Fibroblast of mammary gland (primary cell): ENCODE measurements at regions not wholly inside any gene's neighbourhood (a gene's known extent, or its start where the extent isn't known, plus 50 kb on each side); places are given as distances from the start of the nearest gene placed in this dataset.
A peak's percentile ranks its signal among the peaks of the same experiment; 100 is the strongest.

Source experiments
- DNase-seq: peaks from one replicate; pipeline ENCODE4 v3.0.0-alpha.2; 2010; ENCODE audit warnings: low read depth
- H3K4me3 ChIP-seq: 2 replicates; pipeline ENCODE4 v1.5.1; 2011; ENCODE audit warnings: low read depth, mild to moderate bottlenecking, low read length, moderate library complexity; ENCODE audit not compliant: control insufficient read depth
- CTCF ChIP-seq: conservative IDR thresholded peaks from 2 replicates; pipeline ENCODE4 v1.5.1; 2011; ENCODE audit warnings: low read depth, low read length, inconsistent platforms; ENCODE audit not compliant: control insufficient read depth, insufficient read depth

GRCh38 chr7:16978358-16979244, 96.8 kb upstream of the AGR3 start:
- H3K4me3 ChIP-seq = no peak overlapping the region
- TF ChIP-seq CTCF = no peak
- DNase-seq = peak; percentile 89

- no peak for DNase-seq
- no peak overlapping the region for H3K4me3 ChIP-seq
- TF ChIP-seq CTCF = no peak
These were observed 98.8 kb upstream of the AGR3 start for GRCh38 chr7:16980539-16980938.

- peak; percentile 71 for DNase-seq
- no peak overlapping the region for H3K4me3 ChIP-seq
- TF ChIP-seq CTCF = peak; percentile 99
These were observed 101.0 kb upstream of the AGR3 start for GRCh38 chr7:16982640-16983350.

DNA sequence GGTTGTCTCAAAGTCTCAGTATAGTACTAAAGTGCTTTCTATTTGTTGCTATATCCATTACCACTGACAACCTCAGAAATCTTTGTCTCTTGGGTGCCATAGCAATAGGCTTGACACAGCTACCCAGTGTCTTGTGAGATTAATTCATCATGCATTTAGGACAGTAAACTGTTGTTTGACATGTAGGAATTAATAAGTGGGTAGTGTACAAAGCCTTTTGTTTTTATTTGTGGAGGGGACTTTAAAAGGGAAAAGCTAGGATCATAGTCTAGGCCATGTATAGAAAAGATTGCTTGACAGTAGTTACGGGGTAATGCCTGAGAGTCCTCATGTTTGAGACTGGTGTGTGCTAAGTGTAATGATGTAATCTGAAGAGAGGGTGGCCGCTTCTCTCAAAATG, 102.6 kb upstream of the AGR3 start:
- DNase-seq = no peak
- TF ChIP-seq CTCF = no peak
- no peak overlapping the region for H3K4me3 ChIP-seq

DNA sequence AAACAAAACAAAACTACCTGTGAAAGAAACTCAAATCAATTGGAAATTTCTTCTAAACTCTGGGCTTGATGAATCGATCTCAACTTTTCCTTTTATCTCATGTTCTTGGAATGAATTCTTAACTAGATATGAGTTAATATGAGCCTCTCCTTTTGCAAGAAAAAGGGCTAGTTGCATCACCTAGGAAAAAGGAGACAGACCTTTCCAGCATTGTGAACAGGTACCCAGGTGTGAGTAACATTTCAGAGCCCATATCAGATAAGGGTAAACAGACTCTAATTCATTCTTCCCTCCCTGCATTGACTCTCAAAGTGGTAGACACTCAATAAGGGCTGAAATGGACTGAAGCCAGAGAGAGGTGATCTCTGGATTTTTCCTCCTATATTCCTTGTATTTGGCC, 103.8 kb upstream of the AGR3 start:
- no peak for TF ChIP-seq CTCF
- no peak for DNase-seq
- H3K4me3 ChIP-seq = no peak overlapping the region

DNA sequence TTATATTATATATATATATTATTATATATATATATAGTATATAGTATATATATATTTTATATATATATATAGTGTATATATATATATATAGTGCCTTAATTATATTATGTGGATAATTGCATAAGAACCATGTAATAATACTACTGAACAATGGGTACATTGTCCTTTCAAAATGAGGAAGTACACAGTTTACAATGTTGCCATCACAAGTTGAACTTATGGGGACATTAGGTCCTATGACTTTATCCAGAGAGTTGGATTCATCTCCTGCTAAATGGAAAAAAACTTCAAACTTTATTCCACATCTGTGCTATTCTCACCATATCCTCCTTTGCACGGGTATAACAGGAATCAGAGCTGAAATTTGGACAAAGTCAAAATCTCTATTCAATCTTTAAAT, 105.0 kb upstream of the AGR3 start:
- no peak for DNase-seq
- no peak overlapping the region for H3K4me3 ChIP-seq
- no peak for TF ChIP-seq CTCF
